ENCODE measurements at regions not wholly inside any gene's neighbourhood (a gene's known extent, or its start where the extent isn't known, plus 50 kb on each side); places are given as distances from the start of the nearest gene placed in this dataset.
"Not testable (repeated sequence)": the region's sequence is repeated elsewhere in the genome, so short reads cannot be mapped to it uniquely, and the experiment has no call there.

DNA sequence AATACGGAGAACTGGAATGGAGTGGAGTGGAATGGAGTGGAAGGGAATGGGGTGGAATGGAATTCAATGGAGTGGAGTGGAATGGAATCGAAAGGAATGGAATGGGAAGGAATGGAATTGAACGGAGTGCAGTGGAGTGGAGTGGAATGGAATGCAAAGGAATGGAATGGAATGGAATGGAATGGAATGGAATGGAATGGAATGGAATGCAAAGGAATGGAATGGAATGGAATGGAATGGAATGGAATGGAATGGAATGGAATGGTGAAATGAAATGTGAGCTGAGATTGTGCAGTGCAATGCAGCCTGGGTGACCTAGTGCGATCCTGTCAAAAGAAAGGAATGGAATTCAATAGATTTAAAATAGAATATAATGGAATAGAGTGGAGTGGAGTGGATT is 357.3 kb upstream of the WSB1 start:
- POLR2A ChIA-PET; CTCF ChIA-PET (ENCODE audit: unreplicated experiment); H4K20me1 ChIP-seq (ENCODE audit: insufficient read depth, low read length); H3K4me1 ChIP-seq (ENCODE audit: insufficient read depth, low read length, poor library complexity, severe bottlenecking); H3K27ac ChIP-seq (ENCODE audit: low read depth, low read length, poor library complexity, severe bottlenecking); H3K36me3 ChIP-seq (ENCODE audit: insufficient read depth, low read length); H3K9me2 ChIP-seq (ENCODE audit: insufficient read depth, low read length); BruUV-seq (replicated peaks); H3K79me2 ChIP-seq (ENCODE audit: insufficient read depth, low read depth, low read length); H3K4me3 ChIP-seq (ENCODE audit: low read depth, low read length, poor library complexity, severe bottlenecking); H3K4me2 ChIP-seq (ENCODE audit: low read length); intact Hi-C loops (cut with micrococcal nuclease; ENCODE audit: unreplicated experiment); H2AFZ ChIP-seq (ENCODE audit: low read length); DNase-seq (ENCODE audit: low spot score): not testable (repeated sequence)
- peaks cover 14% of the 10 kb centered on the region for H3K9me3 ChIP-seq (ENCODE audit: low read length)

DNA sequence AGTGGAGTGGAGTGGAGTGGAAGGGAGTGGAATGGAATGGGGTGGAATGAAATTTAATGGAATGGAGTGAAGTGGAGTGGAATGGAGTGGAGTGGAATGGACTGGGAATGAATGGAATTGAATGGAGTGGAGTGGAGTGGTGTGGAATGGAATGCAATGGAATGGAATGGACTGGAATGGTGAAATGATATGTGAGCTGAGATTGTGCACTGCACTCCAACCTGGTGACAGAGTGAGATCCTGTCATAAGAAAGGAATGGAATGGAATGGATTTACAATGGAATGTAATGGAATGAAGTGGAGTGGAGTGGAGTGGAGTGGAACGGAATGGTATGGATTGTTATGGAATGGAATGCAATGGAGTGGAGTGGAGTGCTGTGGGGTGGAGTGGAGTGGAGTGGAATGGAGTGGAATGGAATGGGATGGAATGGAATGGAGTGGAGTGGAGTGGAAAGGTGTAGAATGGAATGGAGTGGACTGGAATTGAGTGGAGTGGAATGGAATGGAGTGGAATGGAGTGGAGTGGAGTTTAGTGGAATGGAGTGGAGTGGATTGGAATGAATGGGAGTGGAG is 356.1 kb upstream of the WSB1 start:
- H3K27ac ChIP-seq (ENCODE audit: low read depth, low read length, poor library complexity, severe bottlenecking); H3K4me3 ChIP-seq (ENCODE audit: low read depth, low read length, poor library complexity, severe bottlenecking); H2AFZ ChIP-seq (ENCODE audit: low read length); POLR2A ChIA-PET; DNase-seq (ENCODE audit: low spot score); intact Hi-C loops (cut with micrococcal nuclease; ENCODE audit: unreplicated experiment); BruUV-seq (replicated peaks); CTCF ChIA-PET (ENCODE audit: unreplicated experiment); H3K4me2 ChIP-seq (ENCODE audit: low read length); H3K36me3 ChIP-seq (ENCODE audit: insufficient read depth, low read length); H3K9me2 ChIP-seq (ENCODE audit: insufficient read depth, low read length); H3K4me1 ChIP-seq (ENCODE audit: insufficient read depth, low read length, poor library complexity, severe bottlenecking); H3K79me2 ChIP-seq (ENCODE audit: insufficient read depth, low read depth, low read length); H4K20me1 ChIP-seq (ENCODE audit: insufficient read depth, low read length): not testable (repeated sequence)
- H3K9me3 ChIP-seq (ENCODE audit: low read length), result peaks cover 14% of the 10 kb centered on the region

DNA sequence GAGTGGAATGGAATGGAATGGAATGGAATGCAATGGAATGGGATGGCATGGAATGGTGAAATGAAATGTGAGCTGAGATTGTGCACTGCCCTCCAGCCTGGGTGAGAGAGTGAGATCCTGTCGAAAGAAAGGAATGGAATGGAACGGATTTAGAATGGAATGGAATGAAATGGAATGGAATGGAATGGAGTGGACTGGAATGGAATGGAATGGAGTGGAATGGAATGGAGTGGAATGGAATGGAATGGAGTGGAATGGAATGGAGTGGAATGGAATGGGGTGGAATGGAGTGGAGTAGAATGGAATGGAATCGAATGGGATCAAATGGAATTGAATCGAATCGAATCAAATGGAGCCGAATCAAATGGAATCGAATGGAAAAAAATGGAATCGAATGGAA is 354.2 kb upstream of the WSB1 start:
- intact Hi-C loops (cut with micrococcal nuclease; ENCODE audit: unreplicated experiment); H3K36me3 ChIP-seq (ENCODE audit: insufficient read depth, low read length); H3K4me2 ChIP-seq (ENCODE audit: low read length); CTCF ChIA-PET (ENCODE audit: unreplicated experiment); DNase-seq (ENCODE audit: low spot score); H3K27ac ChIP-seq (ENCODE audit: low read depth, low read length, poor library complexity, severe bottlenecking); H4K20me1 ChIP-seq (ENCODE audit: insufficient read depth, low read length); H3K4me3 ChIP-seq (ENCODE audit: low read depth, low read length, poor library complexity, severe bottlenecking); H2AFZ ChIP-seq (ENCODE audit: low read length); POLR2A ChIA-PET; H3K4me1 ChIP-seq (ENCODE audit: insufficient read depth, low read length, poor library complexity, severe bottlenecking); H3K79me2 ChIP-seq (ENCODE audit: insufficient read depth, low read depth, low read length); BruUV-seq (replicated peaks); H3K9me2 ChIP-seq (ENCODE audit: insufficient read depth, low read length): not testable (repeated sequence)
- peaks cover 14% of the 10 kb centered on the region for H3K9me3 ChIP-seq (ENCODE audit: low read length)

DNA sequence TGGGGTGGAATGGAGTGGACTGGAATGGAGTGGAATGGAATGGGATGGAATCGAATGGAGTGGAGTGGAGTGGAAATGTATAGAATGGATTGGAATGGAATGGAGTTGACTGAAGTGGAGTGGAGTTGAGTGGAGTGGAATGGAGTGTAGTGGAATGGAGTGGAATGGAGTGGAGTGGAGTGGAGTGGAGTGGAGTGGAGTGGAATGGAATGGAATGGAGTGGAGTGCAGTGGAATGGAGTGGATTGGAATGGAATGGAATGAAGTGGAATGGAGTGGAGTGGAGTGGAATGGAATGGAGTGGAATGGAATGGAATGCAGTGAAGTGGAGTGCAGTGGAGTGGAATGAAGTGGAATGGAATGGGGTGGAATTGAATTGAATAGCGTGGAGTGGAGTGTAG is 353.3 kb upstream of the WSB1 start:
- intact Hi-C loops (cut with micrococcal nuclease; ENCODE audit: unreplicated experiment); POLR2A ChIA-PET; BruUV-seq (replicated peaks); H3K79me2 ChIP-seq (ENCODE audit: insufficient read depth, low read depth, low read length); CTCF ChIA-PET (ENCODE audit: unreplicated experiment); H2AFZ ChIP-seq (ENCODE audit: low read length); H3K27ac ChIP-seq (ENCODE audit: low read depth, low read length, poor library complexity, severe bottlenecking); H4K20me1 ChIP-seq (ENCODE audit: insufficient read depth, low read length); DNase-seq (ENCODE audit: low spot score); H3K4me3 ChIP-seq (ENCODE audit: low read depth, low read length, poor library complexity, severe bottlenecking); H3K36me3 ChIP-seq (ENCODE audit: insufficient read depth, low read length); H3K4me2 ChIP-seq (ENCODE audit: low read length); H3K4me1 ChIP-seq (ENCODE audit: insufficient read depth, low read length, poor library complexity, severe bottlenecking); H3K9me2 ChIP-seq (ENCODE audit: insufficient read depth, low read length): not testable (repeated sequence)
- H3K9me3 ChIP-seq (ENCODE audit: low read length), result peaks cover 14% of the 10 kb centered on the region

All from OCI-LY7 (cell line).